Vagina (tissue), 2 donors: ENCODE measurements at regions not wholly inside any gene's neighbourhood (a gene's known extent, or its start where the extent isn't known, plus 50 kb on each side); places are given as distances from the start of the nearest gene placed in this dataset.

Source experiments
- POLR2A ChIP-seq, 2 donors: fragments of 450-650 bp; IDR thresholded peaks; one replicate each; pipeline ENCODE4 v1.6.1; 2017; ENCODE audit warnings: antibody characterized with exemption in 2 of 2, mild to moderate bottlenecking in 2 of 2, moderate library complexity in 2 of 2
- TF ChIP-seq, protein P1 (sequence below), 3 experiments: fragments of 450-650 bp in 2 of 3; fragments of 200-600 bp in 1 of 3; sonication (generic) in 1 of 3; IDR thresholded peaks; one replicate each; pipeline ENCODE4 v1.5.1; 2017 to 2019; ENCODE audit warnings: antibody characterized with exemption in 3 of 3, mild to moderate bottlenecking in 2 of 3, moderate library complexity in 2 of 3

DNA sequence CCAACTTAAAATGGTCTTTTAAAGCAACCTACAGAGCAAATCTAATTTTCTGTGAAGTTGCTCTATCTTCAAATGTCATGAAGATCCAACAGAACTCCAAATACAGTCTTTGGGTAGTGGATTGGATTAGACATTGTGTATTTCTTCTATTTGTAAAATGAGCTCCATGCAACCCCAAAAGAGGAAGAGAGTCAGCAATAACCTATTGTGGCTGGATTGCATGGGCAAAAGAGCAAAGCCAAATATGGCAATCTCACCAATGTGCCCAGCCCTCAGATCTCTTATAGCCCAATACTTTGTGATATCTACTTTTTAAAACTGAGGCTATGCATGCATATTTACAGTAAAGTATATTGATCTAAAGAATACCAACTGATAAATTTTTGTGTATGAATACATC lies 146.3 kb downstream of the TXNL1 start:
- TF ChIP-seq, protein P1, sequence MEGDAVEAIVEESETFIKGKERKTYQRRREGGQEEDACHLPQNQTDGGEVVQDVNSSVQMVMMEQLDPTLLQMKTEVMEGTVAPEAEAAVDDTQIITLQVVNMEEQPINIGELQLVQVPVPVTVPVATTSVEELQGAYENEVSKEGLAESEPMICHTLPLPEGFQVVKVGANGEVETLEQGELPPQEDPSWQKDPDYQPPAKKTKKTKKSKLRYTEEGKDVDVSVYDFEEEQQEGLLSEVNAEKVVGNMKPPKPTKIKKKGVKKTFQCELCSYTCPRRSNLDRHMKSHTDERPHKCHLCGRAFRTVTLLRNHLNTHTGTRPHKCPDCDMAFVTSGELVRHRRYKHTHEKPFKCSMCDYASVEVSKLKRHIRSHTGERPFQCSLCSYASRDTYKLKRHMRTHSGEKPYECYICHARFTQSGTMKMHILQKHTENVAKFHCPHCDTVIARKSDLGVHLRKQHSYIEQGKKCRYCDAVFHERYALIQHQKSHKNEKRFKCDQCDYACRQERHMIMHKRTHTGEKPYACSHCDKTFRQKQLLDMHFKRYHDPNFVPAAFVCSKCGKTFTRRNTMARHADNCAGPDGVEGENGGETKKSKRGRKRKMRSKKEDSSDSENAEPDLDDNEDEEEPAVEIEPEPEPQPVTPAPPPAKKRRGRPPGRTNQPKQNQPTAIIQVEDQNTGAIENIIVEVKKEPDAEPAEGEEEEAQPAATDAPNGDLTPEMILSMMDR (IDR thresholded peaks at IDR 0.05): no peak
- no peak for TF ChIP-seq POLR2A (IDR thresholded peaks at IDR 0.05)
